GM06990 (cell line): ENCODE measurements at regions not wholly inside any gene's neighbourhood (a gene's known extent, or its start where the extent isn't known, plus 50 kb on each side); places are given as distances from the start of the nearest gene placed in this dataset.
A peak's percentile ranks its signal among the peaks of the same experiment; 100 is the strongest.
"Not testable (repeated sequence)": the region's sequence is repeated elsewhere in the genome, so short reads cannot be mapped to it uniquely, and the experiment has no call there.

Experiments used
- DNase-seq: peaks from one replicate; pipeline ENCODE4 v3.0.0-alpha.2; 2011; ENCODE audit not compliant: insufficient read length; ENCODE audit errors: extremely low read depth
- H3K27me3 ChIP-seq: replicated peaks from 2 replicates; pipeline ENCODE4 v1.6.0; 2011; ENCODE audit warnings: low read length; ENCODE audit not compliant: control insufficient read depth, insufficient read depth
- H3K36me3 ChIP-seq: 2 replicates; pipeline ENCODE4 v1.5.1; 2011; ENCODE audit warnings: low read length; ENCODE audit not compliant: control insufficient read depth, insufficient read depth
- H3K4me3 ChIP-seq: replicated peaks from 2 replicates; pipeline ENCODE4 v1.5.1; 2011; ENCODE audit warnings: low read depth, mild to moderate bottlenecking, control low read depth, low read length
- CTCF ChIP-seq: IDR thresholded peaks from 2 replicates; pipeline ENCODE4 v1.5.1; 2011; ENCODE audit warnings: low read length, control low read depth, mild to moderate bottlenecking, inconsistent platforms; ENCODE audit not compliant: insufficient read depth, poor library complexity, severe bottlenecking

GRCh38 chrX:136953867-136954787 is 73.6 kb upstream of the RBMX start:
- Histone ChIP-seq H3K4me3 (no peak overlapping the region), H3K36me3 (no peaks in the 10 kb centered on the region), H3K27me3 (no peaks in the 10 kb centered on the region)
- DNase-seq, result peak; percentile 11
- peak; percentile 84 for TF ChIP-seq CTCF

- TF ChIP-seq CTCF, result no peak
- Histone ChIP-seq H3K36me3 (no peaks in the 10 kb centered on the region), H3K4me3 (no peak overlapping the region), H3K27me3 (no peaks in the 10 kb centered on the region)
- no peak for DNase-seq
These were observed 69.7 kb upstream of the RBMX start for GRCh38 chrX:136950211-136950610.

- no peaks in the 10 kb centered on the region; the same call in 1 of the 2 replicates for H3K36me3 ChIP-seq
- H3K4me3 ChIP-seq, result no peak overlapping the region
- no peaks in the 10 kb centered on the region for H3K27me3 ChIP-seq
- no peak for DNase-seq
- no peak for TF ChIP-seq CTCF
These were observed 61.1 kb upstream of the RBMX start for GRCh38 chrX:136941396-136942337.

- Histone ChIP-seq H3K4me3 (no peak overlapping the region), H3K36me3 (no peaks in the 10 kb centered on the region; the same call in 1 of the 2 replicates), H3K27me3 (no peaks in the 10 kb centered on the region)
- DNase-seq, result no peak
- TF ChIP-seq CTCF, result no peak
These were observed 55.6 kb upstream of the RBMX start for GRCh38 chrX:136936183-136936549.

- H3K27me3 ChIP-seq, H3K36me3 ChIP-seq, H3K4me3 ChIP-seq, DNase-seq: not testable (repeated sequence)
These were observed 55.1 kb upstream of the RBMX start for GRCh38 chrX:136935533-136936182.

GRCh38 chrX:136934652-136935051 is 54.1 kb upstream of the RBMX start:
- DNase-seq, H3K36me3 ChIP-seq, H3K4me3 ChIP-seq, H3K27me3 ChIP-seq: not testable (repeated sequence)
